NT2/D1 (cell line): ENCODE measurements at regions not wholly inside any gene's neighbourhood (a gene's known extent, or its start where the extent isn't known, plus 50 kb on each side); places are given as distances from the start of the nearest gene placed in this dataset.

ENCODE experiments used
- YY1 ChIP-seq: IDR thresholded peaks from 2 replicates; pipeline ENCODE4 v1.6.1; 2011; ENCODE audit not compliant: insufficient read length, insufficient read depth
- ZNF274 ChIP-seq: IDR thresholded peaks from 2 replicates; pipeline ENCODE4 v1.6.1; 2011; ENCODE audit warnings: mild to moderate bottlenecking, low read depth, low read length

GRCh38 chr4:92047209-92047875 is 256.4 kb upstream of the GRID2 start:
- TF ChIP-seq YY1 = no peak
- TF ChIP-seq ZNF274 = no peak
